Lower leg skin (tissue), 3 donors: ENCODE measurements at regions not wholly inside any gene's neighbourhood (a gene's known extent, or its start where the extent isn't known, plus 50 kb on each side); places are given as distances from the start of the nearest gene placed in this dataset.

ENCODE experiments used
- CTCF ChIP-seq, 3 donors: fragments of 450-650 bp; IDR thresholded peaks; one replicate each; pipeline ENCODE4 v1.5.1; 2016; ENCODE audit warnings: antibody characterized with exemption in 3 of 3, mild to moderate bottlenecking in 3 of 3, moderate library complexity in 2 of 3
- POLR2A ChIP-seq, 2 donors: fragments of 450-650 bp; IDR thresholded peaks; one replicate each; pipeline ENCODE4 v1.6.1; 2016 to 2017; ENCODE audit warnings: antibody characterized with exemption in 2 of 2, mild to moderate bottlenecking in 1 of 2, moderate library complexity in 1 of 2

- TF ChIP-seq CTCF (IDR thresholded peaks at IDR 0.05) = no peak
- TF ChIP-seq POLR2A (IDR thresholded peaks at IDR 0.05) = no peak
These were observed 110.2 kb downstream of the VAPA start for GRCh38 chr18:10023853-10024570.
